SHP77 treated with DMSO at 0.1 percent for 48 hours (cell line): ENCODE measurements at regions not wholly inside any gene's neighbourhood (a gene's known extent, or its start where the extent isn't known, plus 50 kb on each side); places are given as distances from the start of the nearest gene placed in this dataset.

Experiments
- DNase-seq: peaks from one replicate; lab custom pipeline; 2025; lab: John Stamatoyannopoulos, UW

GRCh38 chr21:27021046-27021445 is 54.2 kb upstream of the ADAMTS5 start:
- DNase-seq: no peak

- no peak for DNase-seq
These were observed 50.4 kb upstream of the ADAMTS5 start for GRCh38 chr21:27017246-27017645.
